Ovary (tissue), 3 donors: ENCODE measurements at regions not wholly inside any gene's neighbourhood (a gene's known extent, or its start where the extent isn't known, plus 50 kb on each side); places are given as distances from the start of the nearest gene placed in this dataset.

Experiments
- CTCF ChIP-seq, 3 donors: fragments of 450-650 bp in 2 of 3; fragments of 200-600 bp in 1 of 3; IDR thresholded peaks; one replicate each; pipeline versions ENCODE4 v1.5.1 to v1.8.0; 2016 to 2022; ENCODE audit warnings: antibody characterized with exemption in 3 of 3, mild to moderate bottlenecking in 1 of 3
- POLR2A ChIP-seq: fragments of 450-650 bp; IDR thresholded peaks from one replicate; pipeline ENCODE4 v1.6.1; 2017; ENCODE audit warnings: antibody characterized with exemption, mild to moderate bottlenecking, moderate library complexity
- donor health status: DM: no; HTN: no; CAD: no.

GRCh38 chr9:10704720-10705119 is 91.9 kb upstream of the PTPRD start:
- TF ChIP-seq POLR2A (no peak), CTCF (IDR thresholded peaks at IDR 0.05) (no peak)
